ENCODE measurements at regions not wholly inside any gene's neighbourhood (a gene's known extent, or its start where the extent isn't known, plus 50 kb on each side); places are given as distances from the start of the nearest gene placed in this dataset.

GRCh38 chr7:49527182-49527581, 246.3 kb upstream of the VWC2 start:
- H3K27ac ChIP-seq (ENCODE audit: insufficient read depth, low read length), result no peak overlapping the region
- in situ Hi-C loops (cut with MboI; ENCODE audit: low sequenced_read_pairs) (no loop called here), intact Hi-C loops (cut with micrococcal nuclease) (no loop called here), dilution Hi-C loops (cut with HindIII; ENCODE audit: low sequenced_read_pairs, unreplicated experiment) (no loop called here)
- H3K18ac ChIP-seq (ENCODE audit: low read depth, low read length), result no peak overlapping the region
- no peak overlapping the region for H2BK15ac ChIP-seq (ENCODE audit: low read depth, low read length)
- TF ChIP-seq USF2 (IDR thresholded peaks at IDR 0.05; ENCODE audit: low read depth, low read length) (no peak), FOS (IDR thresholded peaks at IDR 0.05; ENCODE audit: low read depth, low read length) (no peak), RAD21 (IDR thresholded peaks at IDR 0.05; ENCODE audit: low read length) (no peak), CTCF (conservative IDR thresholded peaks at IDR 0.05; ENCODE audit: low read depth, low read length) (no peak), BHLHE40 (IDR thresholded peaks at IDR 0.05; ENCODE audit: low read depth, low read length) (no peak), RCOR1 (IDR thresholded peaks at IDR 0.05; ENCODE audit: insufficient replicate concordance, low read length) (no peak), CHD1 (IDR thresholded peaks at IDR 0.05; ENCODE audit: low read depth, low read length) (no peak), SMC3 (IDR thresholded peaks at IDR 0.05; ENCODE audit: low read depth, low read length) (no peak), MXI1 (IDR thresholded peaks at IDR 0.05; ENCODE audit: borderline replicate concordance, low read depth, low read length) (no peak), NFE2L2 (IDR thresholded peaks at IDR 0.05; ENCODE audit: low read depth, low read length) (no peak), CEBPB (IDR thresholded peaks at IDR 0.05; ENCODE audit: low read depth, low read length) (no peak), POLR2A (IDR thresholded peaks at IDR 0.05; ENCODE audit: low read depth, low read length) (no peak), ELK1 (IDR thresholded peaks at IDR 0.05; ENCODE audit: borderline replicate concordance, low read depth, low read length) (no peak), RFX5 (IDR thresholded peaks at IDR 0.05; ENCODE audit: low read depth, low read length) (no peak)
- no peak overlapping the region for H3K4ac ChIP-seq (ENCODE audit: low read depth, low read length)
- no peak overlapping the region for H4K8ac ChIP-seq (ENCODE audit: low read depth in 2 of 2, low read length in 2 of 2)
- H3K23ac ChIP-seq (ENCODE audit: low read depth, low read length), result no peak overlapping the region
- no peak overlapping the region for H2AK9ac ChIP-seq (replicated peaks; ENCODE audit: low read depth, low read length, poor library complexity)
- no peaks in the 10 kb centered on the region for H3K27me3 ChIP-seq (ENCODE audit: control insufficient read depth, insufficient read depth, low read length)
- DNase-seq, result no peak
- H3K4me3 ChIP-seq (ENCODE audit: insufficient read depth, low read depth, low read length), result no peak overlapping the region
- no peak overlapping the region for H2AK5ac ChIP-seq (ENCODE audit: low read depth, low read length)
- no peak overlapping the region for H4K5ac ChIP-seq (ENCODE audit: low read depth, low read length)
- no peak for ATAC-seq (ENCODE audit: low read depth)
- no peaks in the 10 kb centered on the region for H4K20me1 ChIP-seq (ENCODE audit: insufficient read depth, low read length)
- H3K14ac ChIP-seq (replicated peaks; ENCODE audit: low read depth, low read length), result no peak overlapping the region
- no peaks in the 10 kb centered on the region for H3K9me1 ChIP-seq (ENCODE audit: insufficient read depth, low read length)
- H2BK120ac ChIP-seq (ENCODE audit: low read depth, low read length), result no peak overlapping the region
- no peaks in the 10 kb centered on the region for H3K36me3 ChIP-seq (ENCODE audit: control insufficient read depth, insufficient read depth, low read length)
- no TSS peak for BruUV-seq (replicated peaks)
- no peak overlapping the region for H3K56ac ChIP-seq (ENCODE audit: extremely low read depth, insufficient read depth, low read length)
- CTCF ChIA-PET, result no interaction called here
- H4K91ac ChIP-seq (ENCODE audit: insufficient read depth, low read depth, low read length), result no peak overlapping the region
- H2BK5ac ChIP-seq (ENCODE audit: low read depth, low read length, poor library complexity, severe bottlenecking), result no peak overlapping the region
- WGBS, 2 experiments (ENCODE audit: extremely low coverage in 2 of 2, insufficient read length in 1 of 2), result no CpG with 5 or more reads among the region's 1 CpG
- no peak overlapping the region for H3K9ac ChIP-seq (ENCODE audit: low read depth, low read length)
- no peak overlapping the region for H3K4me2 ChIP-seq (ENCODE audit: low read depth, low read length)
- H3K9me3 ChIP-seq (ENCODE audit: control insufficient read depth, insufficient read depth, low read length), result peaks cover 7% of the 10 kb centered on the region
- POLR2A ChIA-PET (ENCODE audit: unreplicated experiment), result no interaction called here
- no peaks in the 10 kb centered on the region for H3K79me1 ChIP-seq (ENCODE audit: low read depth in 1 of 2, low read length in 2 of 2)
- H2AFZ ChIP-seq (replicated peaks; ENCODE audit: low read length, poor library complexity), result no peak overlapping the region
- no peaks in the 10 kb centered on the region for H3K4me1 ChIP-seq (ENCODE audit: control insufficient read depth, insufficient read depth, low read length)
- H2BK20ac ChIP-seq (ENCODE audit: low read depth, low read length), result no peak overlapping the region

Data from IMR-90 (cell line).